ENCODE measurements at regions not wholly inside any gene's neighbourhood (a gene's known extent, or its start where the extent isn't known, plus 50 kb on each side); places are given as distances from the start of the nearest gene placed in this dataset.

- no peak for TF ChIP-seq CTCF (IDR thresholded peaks at IDR 0.05)
- Histone ChIP-seq H3K27me3 (no peaks in the 10 kb centered on the region), H3K36me3 (no peaks in the 10 kb centered on the region), H3K27ac (no peak overlapping the region), H3K9me3 (no peaks in the 10 kb centered on the region), H3K4me1 (no peaks in the 10 kb centered on the region), H3K4me3 (no peak overlapping the region)
- intact Hi-C loops (cut with DNase I): no loop called here
- ATAC-seq: no peak
- no peak for DNase-seq
These were observed 522.0 kb upstream of the MAN1A1 start for GRCh38 chr6:119871520-119871919.

- Histone ChIP-seq H3K27ac (no peak overlapping the region), H3K4me1 (no peaks in the 10 kb centered on the region), H3K36me3 (no peaks in the 10 kb centered on the region), H3K4me3 (no peak overlapping the region), H3K27me3 (no peaks in the 10 kb centered on the region), H3K9me3 (no peaks in the 10 kb centered on the region)
- intact Hi-C loops (cut with DNase I): no loop called here
- ATAC-seq (no peak), DNase-seq (no peak)
- no peak for TF ChIP-seq CTCF (IDR thresholded peaks at IDR 0.05)
These were observed 516.1 kb upstream of the MAN1A1 start for GRCh38 chr6:119865466-119866350.

GRCh38 chr6:119862719-119863118 lies 513.2 kb upstream of the MAN1A1 start:
- ATAC-seq: no peak

DNA sequence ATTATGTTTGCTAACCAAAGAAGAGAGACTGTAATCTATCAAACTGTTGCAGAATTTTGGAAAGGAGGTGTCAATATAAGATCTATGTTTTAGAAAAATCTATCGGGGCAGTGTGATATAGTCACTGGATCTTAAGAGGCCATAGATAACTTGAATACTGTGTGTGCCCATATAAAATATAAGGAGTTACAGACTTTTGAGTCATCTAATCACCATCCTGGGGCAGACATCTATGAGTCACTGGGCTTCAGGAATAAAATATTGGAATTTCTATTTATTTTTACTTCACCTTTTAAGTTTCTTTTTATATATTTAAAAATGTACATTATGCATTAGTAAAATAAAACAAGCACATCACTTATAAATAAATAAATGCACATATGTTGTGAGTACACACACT lies 509.3 kb upstream of the MAN1A1 start:
- Histone ChIP-seq H3K4me1 (no peaks in the 10 kb centered on the region), H3K27ac (no peak overlapping the region), H3K36me3 (no peaks in the 10 kb centered on the region), H3K4me3 (no peak overlapping the region), H3K27me3 (no peaks in the 10 kb centered on the region), H3K9me3 (no peaks in the 10 kb centered on the region)
- ATAC-seq (no peak), DNase-seq (no peak)
- TF ChIP-seq CTCF (IDR thresholded peaks at IDR 0.05): no peak
- intact Hi-C loops (cut with DNase I): no loop called here

More at GRCh38 chr6:119862719-119863118, 513.2 kb upstream of the MAN1A1 start:
- Histone ChIP-seq H3K9me3 (no peaks in the 10 kb centered on the region), H3K36me3 (no peaks in the 10 kb centered on the region), H3K27ac (no peak overlapping the region), H3K4me3 (no peak overlapping the region), H3K4me1 (no peaks in the 10 kb centered on the region), H3K27me3 (no peaks in the 10 kb centered on the region)
- no peak for DNase-seq
- no peak for TF ChIP-seq CTCF (IDR thresholded peaks at IDR 0.05)
- intact Hi-C loops (cut with DNase I): no loop called here

DNA sequence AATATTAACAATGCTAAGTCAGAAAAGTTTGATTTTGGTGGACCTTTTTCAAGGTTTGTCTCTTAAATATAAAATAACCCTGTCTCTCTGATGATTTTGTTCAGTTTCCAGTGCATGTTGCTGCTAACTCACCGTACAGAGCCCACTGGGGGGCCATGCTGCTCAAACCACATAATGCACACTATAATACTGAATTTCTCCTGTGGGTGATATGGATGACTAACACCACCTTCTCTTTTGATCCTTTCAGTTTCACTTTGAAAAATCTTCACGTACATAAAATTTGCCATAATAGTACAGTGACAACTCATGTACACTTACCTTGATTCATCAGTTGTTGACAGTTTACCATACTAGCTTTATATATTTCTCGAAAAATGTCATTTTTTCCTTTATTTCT lies 506.6 kb upstream of the MAN1A1 start:
- Histone ChIP-seq H3K4me3 (no peak overlapping the region), H3K27me3 (no peaks in the 10 kb centered on the region), H3K9me3 (no peaks in the 10 kb centered on the region), H3K4me1 (no peaks in the 10 kb centered on the region), H3K27ac (no peak overlapping the region), H3K36me3 (no peaks in the 10 kb centered on the region)
- no peak for DNase-seq
- intact Hi-C loops (cut with DNase I): no loop called here
- TF ChIP-seq CTCF (IDR thresholded peaks at IDR 0.05): no peak
- no peak for ATAC-seq

Measured in upper lobe of right lung (tissue), 1 donor.